GM23248 (cell line): ENCODE measurements at regions not wholly inside any gene's neighbourhood (a gene's known extent, or its start where the extent isn't known, plus 50 kb on each side); places are given as distances from the start of the nearest gene placed in this dataset.

Experiments
- DNase-seq: peaks from one replicate; pipeline ENCODE4 v3.0.0-alpha.2; 2015
- H2AFZ ChIP-seq: fragments of 200-600 bp; sonication (generic); 2 replicates; pipeline ENCODE4 v1.6.1; 2016; ENCODE audit warnings: antibody characterized with exemption
- H3F3A ChIP-seq: fragments of 200-600 bp; sonication (generic); 2 replicates; pipeline ENCODE4 v1.6.1; 2016; ENCODE audit warnings: mild to moderate bottlenecking, antibody characterized with exemption, mixed run types; ENCODE audit not compliant: insufficient read depth
- H3K27ac ChIP-seq: fragments of 200-600 bp; sonication (generic); 2 replicates; pipeline ENCODE4 v1.5.1; 2016; ENCODE audit warnings: mild to moderate bottlenecking
- H3K27me3 ChIP-seq: fragments of 200-600 bp; sonication (generic); replicated peaks from 2 replicates; pipeline ENCODE4 v1.6.1; 2016; ENCODE audit warnings: mild to moderate bottlenecking; ENCODE audit not compliant: insufficient read depth
- H3K36me3 ChIP-seq: fragments of 200-600 bp; sonication (generic); 2 replicates; pipeline ENCODE4 v1.6.1; 2016; ENCODE audit warnings: low read depth, mild to moderate bottlenecking
- H3K4me1 ChIP-seq: fragments of 200-600 bp; sonication (generic); 2 replicates; pipeline ENCODE4 v1.6.1; 2016; ENCODE audit warnings: mild to moderate bottlenecking; ENCODE audit not compliant: insufficient read depth
- H3K4me2 ChIP-seq: fragments of 200-600 bp; sonication (generic); one replicate; pipeline ENCODE4 v1.6.1; 2016; ENCODE audit warnings: mild to moderate bottlenecking; ENCODE audit not compliant: unreplicated experiment
- H3K4me3 ChIP-seq: fragments of 200-600 bp; sonication (generic); 2 replicates; pipeline ENCODE4 v1.5.1; 2016; ENCODE audit warnings: mild to moderate bottlenecking
- H3K79me2 ChIP-seq: fragments of 200-600 bp; sonication (generic); 2 replicates; pipeline ENCODE4 v1.6.1; 2016; ENCODE audit warnings: mild to moderate bottlenecking; ENCODE audit not compliant: insufficient read depth
- H3K9ac ChIP-seq: fragments of 200-600 bp; sonication (generic); 2 replicates; pipeline ENCODE4 v1.6.1; 2016; ENCODE audit warnings: mild to moderate bottlenecking
- H3K9me2 ChIP-seq: fragments of 200-600 bp; sonication (generic); 2 replicates; pipeline ENCODE4 v1.6.1; 2016; ENCODE audit warnings: mixed run types, mild to moderate bottlenecking, moderate library complexity; ENCODE audit not compliant: insufficient read depth
- H3K9me3 ChIP-seq: fragments of 200-600 bp; sonication (generic); one replicate; pipeline ENCODE4 v1.6.1; 2017; ENCODE audit warnings: low read depth
- H4K20me1 ChIP-seq: fragments of 200-600 bp; sonication (generic); 2 replicates; pipeline ENCODE4 v1.6.0; 2016; ENCODE audit not compliant: insufficient read depth
- EZH2 ChIP-seq: fragments of 200-600 bp; sonication (generic); IDR thresholded peaks from 2 replicates; pipeline ENCODE4 v1.6.1; 2018; ENCODE audit warnings: antibody characterized with exemption, mild to moderate bottlenecking; ENCODE audit not compliant: insufficient read depth, poor library complexity, severe bottlenecking
- EZH2phosphoT487 ChIP-seq: fragments of 200-600 bp; sonication (generic); IDR thresholded peaks from 2 replicates; pipeline ENCODE4 v1.6.1; 2018; ENCODE audit warnings: antibody characterized with exemption, moderate library complexity, mild to moderate bottlenecking, low read depth; ENCODE audit not compliant: insufficient read depth
- WGBS, 2 experiments: methylation state at CpG; one replicate each; pipeline ENCODE4 v1.1.6; 2015 to 2017; ENCODE audit warnings: low lambda C conversion rate in 2 of 2, low coverage in 1 of 2; ENCODE audit errors: missing lambda C conversion rate in 2 of 2; 5-methylcytosine and 5-hydroxymethylcytosine counted together
- in situ Hi-C: fragments of 300-500 bp; cut with MboI; formaldehyde crosslinking; loops from 2 replicates; pipeline ENCODE4 v1.15.0; 2020

DNA sequence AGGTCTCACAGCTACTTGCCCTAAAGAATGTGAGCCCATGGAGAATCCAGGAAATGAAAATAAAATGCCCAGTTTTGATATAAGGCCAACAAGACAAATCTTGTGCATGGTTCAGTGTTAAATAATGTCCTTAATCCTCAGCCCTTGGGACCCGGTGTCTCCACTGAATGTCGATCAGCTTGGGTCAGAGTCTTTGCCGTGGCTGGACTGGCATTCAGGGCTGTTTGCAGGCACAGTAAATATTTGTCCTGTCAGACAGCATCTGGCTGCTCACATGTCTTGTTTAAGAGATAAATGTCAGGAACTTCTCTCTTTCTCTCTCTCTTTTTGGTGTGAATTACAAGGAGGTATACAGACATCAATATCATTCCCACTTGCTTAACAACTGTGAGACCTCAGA is 452.5 kb downstream of the FUT8 start:
- no peak overlapping the region for H3K4me3 ChIP-seq
- WGBS, 2 experiments = 62 to 72% methylated on average over 3 of the region's 3 CpGs
- H3K27me3 ChIP-seq = no peaks in the 10 kb centered on the region
- no peak for DNase-seq
- H3K9me3 ChIP-seq = no peaks in the 10 kb centered on the region
- no peaks in the 10 kb centered on the region for H3K36me3 ChIP-seq
- no peak overlapping the region for H2AFZ ChIP-seq
- H3K9me2 ChIP-seq = no peaks in the 10 kb centered on the region
- TF ChIP-seq EZH2 (no peak), EZH2phosphoT487 (no peak)
- no peak overlapping the region for H3K27ac ChIP-seq
- H4K20me1 ChIP-seq = no peaks in the 10 kb centered on the region
- in situ Hi-C loops = no loop called here
- no peak overlapping the region for H3K9ac ChIP-seq
- H3K4me2 ChIP-seq = no peak overlapping the region
- no peaks in the 10 kb centered on the region; the same call in 1 of the 2 replicates for H3F3A ChIP-seq
- peaks cover 12% of the 10 kb centered on the region for H3K4me1 ChIP-seq
- H3K79me2 ChIP-seq = no peaks in the 10 kb centered on the region

DNA sequence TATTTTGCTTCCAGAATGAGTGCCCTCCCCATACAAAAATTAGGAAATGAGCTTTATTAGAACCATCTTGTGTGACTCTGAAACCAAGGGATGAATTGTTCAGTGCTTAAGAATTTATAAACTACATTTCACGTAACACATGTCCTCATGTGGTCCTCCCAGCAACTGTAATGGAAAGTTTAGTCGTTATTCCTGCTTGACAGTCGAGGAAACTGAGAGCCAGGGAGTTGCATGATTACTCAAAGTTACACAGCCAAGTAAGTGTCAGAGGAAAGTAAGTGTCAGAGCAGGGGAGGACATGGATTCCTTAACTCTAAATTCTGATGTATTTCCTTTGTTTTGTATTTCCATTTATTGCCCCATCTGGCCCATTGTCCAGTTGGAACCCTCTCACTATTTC is 453.9 kb downstream of the FUT8 start:
- no peaks in the 10 kb centered on the region for H3K36me3 ChIP-seq

DNA sequence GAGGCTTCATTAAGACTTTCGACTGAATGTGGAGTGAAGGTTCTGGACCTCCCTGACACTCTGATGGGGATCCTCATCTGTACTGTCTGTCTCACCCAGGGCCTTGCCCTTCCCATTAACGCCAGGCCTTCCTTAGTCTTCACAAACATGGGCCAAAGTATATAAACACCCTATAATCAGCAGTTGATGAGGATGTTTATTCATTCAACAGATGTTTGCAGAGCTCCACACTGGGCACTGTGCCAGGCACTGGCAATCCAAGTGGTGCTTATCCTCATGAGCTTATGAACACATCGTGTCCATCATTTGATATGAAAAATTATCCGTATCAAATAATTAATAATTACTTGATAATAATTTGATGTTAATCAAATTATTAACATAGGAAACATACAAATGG is 454.4 kb downstream of the FUT8 start:
- Histone ChIP-seq H3K79me2 (no peaks in the 10 kb centered on the region), H3K9me3 (no peaks in the 10 kb centered on the region), H2AFZ (peak overlapping the region; percentile 38), H3K27me3 (no peaks in the 10 kb centered on the region), H3K27ac (peak overlapping the region; percentile 80), H3K4me3 (no peak overlapping the region), H3K9ac (peak overlapping the region; percentile 23; the same call in 1 of the 2 replicates), H3F3A (no peaks in the 10 kb centered on the region; the same call in 1 of the 2 replicates), H3K4me1 (peaks cover 21% of the 10 kb centered on the region), H3K4me2 (peak overlapping the region; percentile 33), H4K20me1 (no peaks in the 10 kb centered on the region), H3K36me3 (no peaks in the 10 kb centered on the region), H3K9me2 (no peaks in the 10 kb centered on the region)
- TF ChIP-seq EZH2 (no peak), EZH2phosphoT487 (no peak)
- DNase-seq = peak; percentile 50
- whole genome bisulfite sequencing, 2 experiments = 10% methylated on average over 4 of the region's 4 CpGs
- in situ Hi-C loops = no loop called here

More for the DNA sequence above, 453.9 kb downstream of the FUT8 start:
- Histone ChIP-seq H3K27me3 (no peaks in the 10 kb centered on the region), H4K20me1 (no peaks in the 10 kb centered on the region), H3F3A (no peaks in the 10 kb centered on the region; the same call in 1 of the 2 replicates), H3K4me2 (peak overlapping the region; percentile 33), H2AFZ (peak overlapping the region; percentile 38), H3K9ac (peak overlapping the region; percentile 23; the same call in 1 of the 2 replicates), H3K4me1 (peaks cover 17% of the 10 kb centered on the region), H3K79me2 (no peaks in the 10 kb centered on the region), H3K9me3 (no peaks in the 10 kb centered on the region), H3K4me3 (no peak overlapping the region), H3K9me2 (no peaks in the 10 kb centered on the region), H3K27ac (peak overlapping the region; percentile 80)
- DNase-seq = peak; percentile 86
- in situ Hi-C loops = no loop called here
- WGBS, 2 experiments = 2 to 8% methylated on average over 3 of the region's 3 CpGs
- TF ChIP-seq EZH2 = no peak
- no peak for TF ChIP-seq EZH2phosphoT487

DNA sequence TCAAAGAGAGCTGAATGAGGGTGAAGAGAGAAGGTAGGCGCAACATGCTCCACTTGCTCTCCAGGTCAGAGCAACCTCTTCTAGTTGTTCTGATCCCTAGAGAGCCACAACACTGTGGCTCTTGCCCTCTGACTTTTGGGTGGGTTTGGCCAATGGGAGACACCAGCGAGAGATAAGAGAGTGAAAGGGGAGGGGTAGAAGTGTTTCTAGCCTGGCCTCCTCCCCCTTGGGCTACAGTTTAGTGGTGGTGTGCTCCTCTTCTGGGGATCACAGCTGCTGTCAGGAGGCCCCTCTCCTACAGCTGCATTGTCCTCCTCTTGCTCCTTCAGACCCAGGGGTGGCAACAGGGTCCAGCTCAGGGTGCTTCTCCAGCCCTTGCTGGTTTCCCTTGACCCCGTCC is 454.8 kb downstream of the FUT8 start:
- H3K36me3 ChIP-seq = no peaks in the 10 kb centered on the region
- H3K4me3 ChIP-seq = no peak overlapping the region
- H3F3A ChIP-seq = peaks cover 2% of the 10 kb centered on the region
- no peak for DNase-seq
- TF ChIP-seq EZH2phosphoT487 (no peak), EZH2 (no peak)
- H3K27me3 ChIP-seq = no peaks in the 10 kb centered on the region
- WGBS, 2 experiments = 98% methylated on average over 3 of the region's 3 CpGs
- no peaks in the 10 kb centered on the region for H3K9me3 ChIP-seq
- H3K4me2 ChIP-seq = no peak overlapping the region
- H3K9me2 ChIP-seq = no peaks in the 10 kb centered on the region
- peaks cover 26% of the 10 kb centered on the region for H3K4me1 ChIP-seq
- H4K20me1 ChIP-seq = no peaks in the 10 kb centered on the region
- no peak overlapping the region for H3K9ac ChIP-seq
- H2AFZ ChIP-seq = no peak overlapping the region
- in situ Hi-C loops = no loop called here
- H3K79me2 ChIP-seq = no peaks in the 10 kb centered on the region
- H3K27ac ChIP-seq = no peak overlapping the region

DNA sequence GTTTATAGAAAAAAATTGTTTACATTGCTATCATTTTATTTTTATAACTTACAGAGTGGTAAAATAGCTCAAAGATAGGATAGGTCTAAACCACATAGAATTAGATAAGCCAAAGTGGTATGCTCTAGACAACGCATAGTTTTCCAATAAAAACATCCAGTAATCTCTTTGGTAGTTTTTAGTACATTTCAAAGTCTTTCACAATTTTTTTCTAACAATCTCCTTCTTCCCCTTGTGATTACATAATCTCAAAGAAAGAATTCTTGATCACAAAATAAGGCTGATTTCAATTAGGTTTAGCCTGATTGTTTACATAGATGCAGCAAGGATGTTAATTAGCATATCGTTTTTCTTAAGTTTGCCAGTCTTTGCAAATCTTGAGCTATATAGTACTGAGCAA is 460.0 kb downstream of the FUT8 start:
- TF ChIP-seq EZH2 (no peak), EZH2phosphoT487 (no peak)
- Histone ChIP-seq H4K20me1 (no peaks in the 10 kb centered on the region), H3K9ac (no peak overlapping the region), H3K4me1 (peaks cover 29% of the 10 kb centered on the region), H3K4me2 (peak overlapping the region; percentile 9), H3K9me3 (no peaks in the 10 kb centered on the region), H3K79me2 (no peaks in the 10 kb centered on the region), H3K27me3 (no peaks in the 10 kb centered on the region), H3K4me3 (no peak overlapping the region), H3K9me2 (no peaks in the 10 kb centered on the region), H3F3A (peaks cover 9% of the 10 kb centered on the region), H2AFZ (no peak overlapping the region), H3K27ac (no peak overlapping the region), H3K36me3 (no peaks in the 10 kb centered on the region)
- 7 to 10% methylated on average over 2 of the region's 2 CpGs for WGBS, 2 experiments
- DNase-seq = peak; percentile 43
- in situ Hi-C loops = no loop called here
